Gastroesophageal sphincter (tissue), 4 donors: ENCODE measurements at regions not wholly inside any gene's neighbourhood (a gene's known extent, or its start where the extent isn't known, plus 50 kb on each side); places are given as distances from the start of the nearest gene placed in this dataset.

Source experiments
- ATAC-seq: fragments of 150-250 bp; one replicate; pipeline ENCODE4 v1.9.1; 2016; ENCODE audit warnings: mild to moderate bottlenecking, moderate library complexity
- H3K27ac ChIP-seq, 4 donors: fragments of 200-600 bp; sonication (generic) in 3 of 4; 1 replicate in 3 of 4; 2 replicates in 1 of 4; pipeline ENCODE4 v1.5.1; 2016 to 2019
- H3K27me3 ChIP-seq: fragments of 200-600 bp; sonication (generic); one replicate; pipeline ENCODE4 v1.5.1; 2019
- H3K36me3 ChIP-seq, 2 donors: fragments of 200-600 bp; sonication (generic); one replicate each; pipeline ENCODE4 v1.5.1; 2019; ENCODE audit warnings: control low read depth in 1 of 2
- H3K4me1 ChIP-seq, 3 donors: fragments of 200-600 bp; sonication (generic); 1 replicate in 2 of 3; 2 replicates in 1 of 3; pipeline ENCODE4 v1.5.1; 2016 to 2019; ENCODE audit warnings: control low read depth in 2 of 3
- H3K4me3 ChIP-seq, 2 donors: fragments of 200-600 bp; sonication (generic); one replicate each; pipeline ENCODE4 v1.5.1; 2019; ENCODE audit warnings: mild to moderate bottlenecking in 1 of 2, moderate library complexity in 1 of 2
- H3K9me3 ChIP-seq, 3 donors: fragments of 200-600 bp; sonication (generic); one replicate each; pipeline ENCODE4 v1.5.1; 2017 to 2019; ENCODE audit warnings: control low read depth in 2 of 3
- CTCF ChIP-seq, 4 experiments: fragments of 200-600 bp in 2 of 4; fragments of 450-650 bp in 2 of 4; sonication (generic) in 1 of 4; IDR thresholded peaks; one replicate each; pipeline ENCODE4 v1.5.1; 2017 to 2019; ENCODE audit warnings: antibody characterized with exemption in 4 of 4, mild to moderate bottlenecking in 2 of 4, moderate library complexity in 2 of 4
- EP300 ChIP-seq: sonication (generic); formaldehyde crosslinking; IDR thresholded peaks from one replicate; pipeline ENCODE4 v1.6.1; 2017; ENCODE audit warnings: antibody characterized with exemption, mild to moderate bottlenecking
- POLR2A ChIP-seq, 2 donors: fragments of 450-650 bp; IDR thresholded peaks; one replicate each; pipeline ENCODE4 v1.6.1; 2017; ENCODE audit warnings: antibody characterized with exemption in 2 of 2, mild to moderate bottlenecking in 2 of 2, moderate library complexity in 1 of 2
- POLR2AphosphoS5 ChIP-seq: sonication (generic); formaldehyde crosslinking; IDR thresholded peaks from one replicate; pipeline ENCODE4 v1.6.1; 2017; ENCODE audit warnings: antibody characterized with exemption

GRCh38 chr4:176014583-176015108 is 51.0 kb upstream of the WDR17 start:
- Histone ChIP-seq H3K27ac (no peak overlapping the region), H3K27me3 (no peaks in the 10 kb centered on the region), H3K36me3 (no peaks in the 10 kb centered on the region), H3K9me3 (no peaks in the 10 kb centered on the region), H3K4me1 (no peaks in the 10 kb centered on the region), H3K4me3 (no peak overlapping the region)
- TF ChIP-seq EP300 (no peak), POLR2A (IDR thresholded peaks at IDR 0.05) (no peak), POLR2AphosphoS5 (no peak), CTCF (IDR thresholded peaks at IDR 0.05) (no peak)
- no peak for ATAC-seq
